HG02852 (cell line): ENCODE measurements at regions not wholly inside any gene's neighbourhood (a gene's known extent, or its start where the extent isn't known, plus 50 kb on each side); places are given as distances from the start of the nearest gene placed in this dataset.
"Not testable (repeated sequence)": the region's sequence is repeated elsewhere in the genome, so short reads cannot be mapped to it uniquely, and the experiment has no call there.

ENCODE experiments used
- ATAC-seq: cut with Tn5 transposase; IDR thresholded peaks from one replicate; pipeline ENCODE4 v1.9.1; 2021; ENCODE audit warnings: mild to moderate bottlenecking, moderate library complexity; ENCODE audit not compliant: unreplicated experiment

DNA sequence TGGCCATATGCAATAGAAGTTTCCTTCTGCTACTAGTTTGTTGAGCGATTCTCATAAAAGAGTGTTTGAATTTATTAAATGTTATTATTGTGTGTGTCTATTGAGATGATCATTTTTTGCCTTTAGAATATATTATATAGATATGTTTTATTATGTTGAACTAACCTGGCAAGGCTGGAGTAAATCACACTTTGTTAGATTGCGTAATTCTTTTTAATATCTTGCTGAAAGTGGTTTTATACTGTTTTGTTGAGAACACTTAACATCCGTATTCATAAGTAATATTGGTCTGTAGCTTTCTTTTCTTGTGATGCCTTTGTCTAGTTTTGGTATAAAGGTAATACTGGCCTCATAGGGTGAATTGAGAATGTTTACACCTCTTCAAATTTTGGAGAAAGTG is 574.3 kb upstream of the PCDH20 start:
- no peak for ATAC-seq

DNA sequence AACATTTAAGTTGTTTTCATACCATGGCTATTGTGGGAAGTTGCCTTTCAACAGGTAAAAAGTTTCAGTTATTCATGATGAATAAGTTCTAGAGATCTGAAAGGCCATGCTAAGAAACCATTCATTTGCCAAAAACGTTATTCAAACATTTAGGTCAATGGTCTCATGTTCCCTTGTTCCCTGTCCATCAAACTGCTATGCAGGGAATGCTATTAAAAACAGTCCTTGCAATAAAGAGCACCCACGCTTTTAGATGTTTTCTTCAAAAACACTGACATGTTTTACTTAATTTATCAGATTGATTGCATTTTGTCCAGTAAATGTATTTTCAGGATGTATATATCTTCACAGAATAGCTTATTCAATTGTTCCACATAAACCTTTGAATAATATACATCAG is 573.2 kb upstream of the PCDH20 start:
- ATAC-seq, result no peak

DNA sequence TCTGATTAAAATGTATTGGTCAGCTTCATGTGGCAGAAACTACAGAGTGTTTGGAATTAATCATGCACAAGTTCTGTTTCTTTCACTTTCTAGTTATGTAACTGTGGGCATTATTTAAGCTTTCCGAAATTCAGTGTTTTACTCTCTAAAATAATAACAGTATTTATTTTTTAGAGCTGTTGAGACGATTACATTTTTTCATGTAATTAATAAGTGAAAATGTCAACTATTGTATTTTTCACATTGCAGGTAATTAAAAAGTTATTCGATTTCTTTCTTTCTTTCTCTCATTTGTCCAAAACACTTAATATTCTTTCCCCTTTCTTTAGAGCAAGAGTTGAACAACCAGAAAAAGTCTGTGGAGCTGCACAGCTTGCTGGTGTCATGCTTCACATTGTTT is 559.4 kb upstream of the PCDH20 start:
- no peak for ATAC-seq

DNA sequence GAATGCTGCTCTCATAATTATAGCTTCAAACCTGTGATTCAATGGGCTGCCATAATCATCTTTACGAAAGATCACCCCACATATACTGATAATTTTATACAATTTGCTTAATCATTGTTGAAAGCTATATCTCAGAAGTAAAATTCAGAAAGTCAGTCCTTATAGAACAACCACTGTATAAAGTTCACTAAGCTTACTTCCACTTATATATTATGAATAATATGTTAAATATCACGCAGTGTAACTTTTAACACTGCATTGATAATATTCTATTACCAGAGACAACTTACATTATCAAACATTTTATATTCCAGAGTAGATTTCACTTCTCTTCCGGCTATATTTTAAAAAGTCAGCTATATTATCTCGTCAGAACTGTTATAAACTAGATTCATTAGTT is 550.1 kb upstream of the PCDH20 start:
- ATAC-seq, result no peak

DNA sequence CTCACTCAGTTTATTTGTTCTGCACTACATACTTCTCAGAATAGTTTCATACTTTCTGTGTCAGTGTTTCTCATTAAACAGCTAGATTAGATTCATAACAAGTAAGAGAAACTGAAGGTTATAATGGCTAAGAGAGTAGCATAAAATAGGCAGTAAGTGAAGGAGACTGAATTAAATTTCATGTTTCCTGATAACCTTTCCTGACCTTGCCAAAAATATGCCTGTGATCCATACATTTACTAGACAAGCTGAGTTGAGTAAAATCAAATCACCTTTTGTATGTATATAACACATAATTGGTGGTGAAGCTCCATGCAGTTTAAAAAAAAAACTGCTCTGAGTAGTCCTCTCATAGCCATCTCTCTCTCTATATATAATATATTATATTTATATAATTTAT is 545.3 kb upstream of the PCDH20 start:
- ATAC-seq, result no peak

DNA sequence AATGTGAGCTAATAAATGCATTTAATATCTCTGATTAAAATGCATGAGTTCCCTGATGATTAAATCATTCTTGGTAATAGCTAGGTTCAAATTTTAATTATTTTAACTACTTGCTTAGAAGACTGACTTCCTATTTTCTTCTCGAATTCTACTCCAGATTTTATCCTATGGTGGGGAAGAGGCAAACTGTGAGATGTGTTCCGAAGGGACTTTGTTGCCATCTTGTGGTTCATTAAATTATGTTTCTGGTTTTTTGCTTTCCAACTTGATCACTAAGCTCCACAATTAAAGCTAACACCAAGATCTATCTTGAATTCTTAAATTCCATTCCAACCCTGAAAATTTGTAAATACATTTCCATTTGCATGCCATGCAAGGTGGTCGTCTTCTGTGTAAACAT is 538.4 kb upstream of the PCDH20 start:
- no peak for ATAC-seq

DNA sequence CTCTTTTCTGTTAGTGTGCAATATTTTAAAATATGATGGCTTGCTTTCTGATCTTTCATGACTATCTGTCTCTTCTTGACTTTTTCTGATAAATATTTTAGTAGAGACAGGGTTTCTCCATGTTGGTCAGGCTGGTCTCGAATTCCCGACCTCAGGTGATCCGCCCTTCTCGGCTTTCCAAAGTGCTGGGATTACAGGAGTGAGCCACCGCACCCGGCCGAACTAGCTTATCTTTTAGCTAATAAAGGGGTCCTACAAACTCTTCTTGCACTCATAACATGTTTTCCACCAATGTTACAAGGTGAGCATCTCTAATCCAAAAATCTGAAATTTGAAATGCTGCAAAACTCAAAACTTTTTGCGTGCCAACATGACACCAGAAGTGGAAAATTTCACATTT is 535.2 kb upstream of the PCDH20 start:
- no peak for ATAC-seq

DNA sequence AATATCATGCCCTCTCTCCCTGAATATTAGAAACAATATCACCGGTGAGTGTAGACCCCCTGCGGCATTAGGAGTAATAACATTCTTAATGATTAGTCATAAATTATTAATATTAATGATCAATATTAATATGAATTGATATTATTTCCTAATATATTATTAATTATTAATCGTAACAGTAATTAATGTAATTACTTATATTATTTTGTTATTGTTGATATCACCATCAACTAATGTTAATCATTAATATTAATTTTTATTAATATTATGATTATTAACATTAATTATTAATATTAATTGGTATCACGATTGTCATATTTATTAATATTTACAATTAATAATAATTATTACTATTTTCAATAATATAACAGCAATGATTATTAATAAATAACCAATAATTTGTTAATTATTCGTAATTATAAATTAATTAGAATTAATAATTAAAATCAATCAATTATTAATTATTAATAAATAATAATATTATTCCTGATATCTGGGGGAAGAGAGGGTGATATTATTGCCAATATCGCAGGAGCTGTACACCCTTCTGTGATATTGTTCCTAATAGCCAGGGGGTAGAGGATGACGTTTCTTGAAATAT is 528.8 kb upstream of the PCDH20 start:
- ATAC-seq, result no peak

DNA sequence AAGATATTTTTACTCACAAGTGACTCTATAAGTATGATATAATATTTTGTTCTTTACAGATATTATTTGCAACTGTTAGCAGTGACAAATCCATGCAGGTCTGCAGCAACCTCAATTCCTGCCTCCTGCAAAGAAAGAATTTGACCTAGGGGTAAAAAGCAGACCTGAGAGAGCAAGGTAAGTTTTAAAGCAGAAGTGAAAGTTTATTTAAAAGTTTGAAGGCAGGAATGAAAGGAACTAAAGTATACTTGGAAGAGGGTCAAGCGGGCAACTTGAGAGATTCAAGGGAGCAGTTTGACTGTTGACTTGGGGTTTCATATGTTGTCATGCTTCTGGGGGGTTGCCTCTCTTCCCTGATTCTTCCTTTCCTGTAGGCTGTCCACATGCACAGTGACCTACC is 520.1 kb upstream of the PCDH20 start:
- no peak for ATAC-seq

DNA sequence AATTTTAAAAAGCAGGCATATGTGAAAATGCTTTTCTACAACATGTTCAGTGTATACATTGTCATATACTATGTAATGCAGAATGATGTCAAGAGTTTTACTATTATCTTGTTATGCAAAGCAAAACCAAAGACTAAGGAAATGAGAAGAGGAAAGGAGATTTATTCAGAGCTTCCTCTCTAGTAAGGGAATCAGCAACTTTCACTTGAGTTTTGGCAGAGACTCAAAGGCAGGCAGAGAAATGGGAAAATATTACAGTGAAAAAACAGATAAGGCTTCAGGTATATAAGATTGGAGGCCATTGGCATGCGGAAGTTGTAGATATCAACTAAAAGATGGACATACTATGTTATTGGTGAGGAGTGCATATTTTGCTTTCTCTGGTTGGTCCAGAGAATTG is 512.0 kb upstream of the PCDH20 start:
- ATAC-seq, result no peak

DNA sequence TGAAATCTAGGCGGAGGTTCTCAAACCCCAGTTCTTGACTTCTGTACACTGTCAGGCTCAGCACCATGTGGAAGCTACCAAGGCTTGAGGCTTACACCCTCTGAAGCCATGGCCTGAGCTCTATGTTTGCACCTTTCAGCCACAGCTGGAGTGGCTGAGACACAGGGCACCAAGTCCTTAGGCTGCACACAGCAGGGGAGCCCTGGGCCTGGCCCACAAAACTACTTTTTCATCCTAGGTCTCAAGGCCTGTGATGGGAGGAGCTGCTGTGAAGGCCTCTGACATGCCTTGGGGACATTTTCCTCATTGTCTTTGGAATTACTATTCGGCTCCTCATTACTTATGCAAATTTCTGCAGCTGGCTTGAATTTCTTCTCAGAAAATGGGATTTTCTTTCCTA is 503.2 kb upstream of the PCDH20 start:
- ATAC-seq, result no peak

DNA sequence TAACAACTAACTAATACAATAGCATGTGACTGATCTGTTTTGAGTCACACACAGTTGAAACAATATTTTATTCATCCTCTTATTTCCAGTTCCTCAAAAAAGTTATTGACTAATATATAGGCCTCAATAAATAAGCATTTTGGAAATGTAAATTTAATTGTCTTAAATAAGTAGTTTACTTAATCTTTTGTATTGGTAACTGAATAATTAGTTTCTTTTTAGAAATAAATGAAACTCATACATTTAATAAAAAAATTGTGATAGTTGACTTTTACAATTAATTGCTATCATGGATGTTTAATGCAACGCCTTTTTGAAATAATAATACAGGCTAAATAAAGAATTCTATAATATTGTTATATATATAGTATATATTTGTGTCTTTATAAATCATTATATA is 500.8 kb upstream of the PCDH20 start:
- ATAC-seq, result no peak

DNA sequence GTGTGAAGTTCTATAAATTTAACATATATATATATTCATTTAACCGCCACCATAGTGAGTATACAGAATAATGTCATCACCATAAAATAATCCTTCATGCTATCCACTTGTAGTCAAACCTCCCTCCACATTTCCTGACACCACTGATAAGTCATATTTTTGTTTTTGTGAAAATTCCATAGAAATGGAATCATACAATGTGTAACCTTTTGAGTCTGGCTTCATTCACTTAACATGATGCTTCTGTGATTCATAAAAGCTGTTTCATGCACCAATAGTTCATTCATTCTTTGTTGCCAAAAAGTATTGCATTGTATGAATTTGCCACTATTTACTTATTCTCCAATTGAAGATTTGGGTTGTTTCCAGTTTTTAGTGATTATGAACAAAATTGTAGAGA is 497.5 kb upstream of the PCDH20 start:
- no peak for ATAC-seq

DNA sequence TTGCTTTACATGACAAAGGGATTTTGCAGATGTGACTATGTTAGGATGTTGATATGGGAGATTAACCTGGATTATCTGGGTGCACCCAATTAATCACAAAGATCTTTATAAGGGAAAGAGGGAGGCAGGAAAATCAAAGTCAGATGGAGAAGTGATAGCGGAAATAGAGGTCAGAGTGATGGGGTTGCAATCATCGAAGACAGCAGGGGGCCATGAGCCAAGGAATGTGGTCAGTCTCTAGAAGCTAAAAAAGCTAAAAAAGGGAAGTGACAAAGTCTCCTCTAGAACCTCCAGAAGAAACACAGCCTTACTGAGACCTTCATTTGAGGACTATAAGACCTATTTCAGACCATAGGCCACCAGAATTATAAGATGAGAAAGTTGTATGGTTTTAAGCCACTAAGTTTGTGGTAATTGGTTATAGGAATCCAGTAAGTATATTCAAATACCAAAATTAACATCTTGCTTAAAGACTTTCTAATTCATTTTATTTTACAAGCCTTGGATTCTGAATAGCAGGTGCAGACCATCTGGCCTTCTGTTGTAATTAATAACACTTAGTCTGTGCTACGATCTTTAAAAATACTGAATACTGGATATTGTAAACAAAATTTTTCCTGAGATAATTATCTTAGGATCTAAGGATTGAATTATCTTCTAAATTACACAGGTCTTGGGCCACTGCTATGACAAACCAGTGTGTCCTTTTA is 493.4 kb upstream of the PCDH20 start:
- no peak for ATAC-seq

DNA sequence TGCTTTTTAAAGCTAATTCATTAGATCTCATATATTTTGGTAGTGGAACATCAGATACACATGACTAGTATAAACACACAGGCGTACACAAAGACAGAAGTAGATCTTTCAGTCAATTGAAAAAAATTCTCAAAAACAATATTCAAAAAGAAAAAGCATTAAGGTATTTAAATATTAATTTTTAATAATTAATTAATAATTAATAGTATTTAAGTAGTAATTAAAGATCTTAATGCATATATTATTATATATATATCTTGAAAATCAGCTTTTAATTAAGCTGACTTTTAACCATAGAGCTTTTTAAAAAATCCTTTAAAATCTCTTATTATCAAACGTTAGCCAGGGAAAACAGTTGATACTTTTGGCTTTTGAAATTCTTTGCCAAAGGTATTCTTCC is 489.4 kb upstream of the PCDH20 start:
- ATAC-seq, result no peak

DNA sequence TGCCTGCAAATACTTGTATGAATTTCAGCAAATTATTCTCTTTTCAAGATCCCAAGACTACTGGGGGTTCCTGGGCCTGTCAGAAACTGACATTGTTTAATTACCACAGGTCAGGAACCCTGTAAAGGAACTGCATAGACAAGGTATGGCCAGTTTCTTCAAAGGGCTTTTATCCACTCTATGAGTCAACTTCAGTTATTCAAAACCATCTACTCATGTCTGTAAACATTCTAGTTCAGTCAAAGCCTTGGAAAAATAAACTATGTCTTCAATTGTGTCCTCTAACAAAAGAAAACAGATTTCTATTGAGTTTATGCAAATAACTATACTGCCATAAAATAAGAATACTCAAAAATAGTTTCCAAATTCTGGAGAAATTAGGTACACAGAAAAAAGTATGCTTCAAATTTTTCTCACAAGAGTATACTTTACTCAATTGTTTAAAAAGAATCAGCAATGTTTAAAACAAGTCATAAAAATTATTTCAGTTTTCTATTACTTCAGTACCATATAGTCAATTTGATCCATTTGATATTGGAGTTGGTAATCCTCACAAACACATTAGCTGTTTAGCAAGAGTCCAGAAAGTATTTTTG is 486.4 kb upstream of the PCDH20 start:
- no peak for ATAC-seq

DNA sequence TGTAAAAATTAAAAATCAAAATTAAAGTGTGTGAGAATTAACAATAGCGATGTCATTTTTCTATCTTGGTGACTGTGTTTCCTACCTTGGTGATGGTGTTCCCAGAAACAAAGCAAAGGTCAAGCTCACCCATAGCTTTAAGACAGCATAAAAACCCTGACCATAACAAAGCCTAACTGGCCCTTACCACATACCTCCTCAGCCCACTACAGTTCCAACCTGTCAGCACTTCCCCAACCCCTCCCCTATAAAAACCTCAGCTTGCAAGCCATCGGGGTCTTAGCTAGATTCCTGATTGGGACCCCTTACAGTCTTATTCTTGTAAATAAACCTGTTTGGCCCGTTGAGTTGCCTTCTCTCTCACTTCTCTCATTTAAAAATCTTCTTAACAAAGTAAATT is 484.4 kb upstream of the PCDH20 start:
- no peak for ATAC-seq

DNA sequence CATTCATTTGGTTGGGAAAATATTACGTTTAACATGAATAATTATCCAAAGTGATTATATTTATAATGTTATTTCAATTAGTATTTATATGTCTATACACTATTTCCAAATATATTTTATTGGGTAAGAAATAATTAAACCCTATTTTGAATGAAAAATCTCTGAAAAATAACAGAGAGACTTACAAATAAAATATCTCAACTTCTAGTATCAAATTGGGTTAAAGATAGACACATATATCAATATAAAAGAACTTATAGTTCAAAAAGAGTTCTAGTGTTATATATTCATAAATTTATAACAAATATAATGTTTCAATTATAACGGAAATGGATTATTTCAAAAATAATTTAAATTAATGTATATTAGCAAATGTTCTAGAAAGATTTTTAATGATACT is 482.6 kb upstream of the PCDH20 start:
- ATAC-seq, result no peak

DNA sequence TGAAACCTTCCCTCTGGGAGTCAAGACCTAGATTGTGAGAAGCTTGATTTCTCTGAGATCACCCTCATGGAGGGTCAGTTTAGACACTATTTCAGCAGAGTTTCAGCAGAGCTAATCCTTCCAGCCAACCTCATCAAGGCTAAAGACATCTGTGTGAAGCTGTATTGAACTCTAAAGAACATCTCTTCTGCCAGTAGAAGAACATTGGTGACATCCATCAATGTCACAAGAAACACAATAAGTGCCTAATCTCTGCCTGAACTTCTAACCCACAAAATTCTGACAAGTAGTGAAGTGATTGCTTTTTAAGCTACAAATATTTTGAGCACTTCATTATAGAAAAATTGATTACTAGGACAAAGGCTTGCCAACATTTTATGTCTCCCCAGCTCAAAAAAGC is 475.8 kb upstream of the PCDH20 start:
- no peak for ATAC-seq

DNA sequence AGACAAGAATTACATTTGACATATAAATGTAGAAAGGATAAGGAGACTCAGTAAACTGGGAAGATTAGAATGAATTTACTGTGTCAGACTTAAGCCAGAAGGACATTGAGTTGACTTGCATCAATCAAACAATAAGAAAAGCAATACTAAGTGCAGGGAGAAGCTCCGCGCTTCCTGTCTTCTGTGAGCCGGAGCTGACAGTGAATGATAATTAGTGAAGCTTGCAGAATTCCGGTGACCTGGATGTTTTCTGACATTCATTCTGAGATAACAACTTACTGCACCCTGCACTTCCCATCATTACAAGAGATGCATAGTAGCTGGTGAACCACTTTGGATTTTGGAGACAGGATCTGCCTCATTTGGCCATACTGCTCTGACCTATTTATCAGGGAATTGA is 469.2 kb upstream of the PCDH20 start:
- ATAC-seq, result no peak

DNA sequence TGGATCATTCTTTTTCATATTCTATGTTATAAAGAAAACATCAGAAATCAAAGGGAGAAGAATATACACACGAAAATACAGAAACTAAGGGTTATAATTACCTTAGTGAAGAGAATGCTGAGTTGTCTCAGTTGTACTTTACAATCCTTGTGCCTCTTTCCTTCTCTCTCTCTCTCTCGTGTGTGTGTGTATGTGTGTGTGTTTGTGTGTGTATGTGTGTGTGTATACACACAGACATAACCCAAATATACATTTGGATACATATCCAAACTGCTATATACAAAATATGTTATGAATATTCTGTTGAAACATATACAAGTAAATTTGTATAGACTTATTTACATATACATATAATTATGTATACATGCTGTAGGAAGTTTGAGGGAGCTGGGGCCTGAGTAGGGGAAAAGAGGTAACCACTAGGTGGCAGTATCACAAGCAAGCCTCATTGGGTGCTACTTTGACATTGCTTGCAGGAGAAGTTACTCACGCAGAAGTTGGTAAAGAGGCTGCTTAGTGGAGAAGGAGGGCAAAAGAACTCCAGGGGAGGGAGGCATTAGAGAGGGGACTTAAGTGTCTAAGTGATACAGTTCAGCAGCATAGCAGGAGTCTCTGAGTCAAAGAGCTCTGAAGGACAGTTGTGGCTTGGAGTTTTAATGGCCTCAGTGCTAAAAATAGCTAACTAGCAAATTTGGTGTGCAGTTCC is 465.1 kb upstream of the PCDH20 start:
- peak; percentile 90 for ATAC-seq

DNA sequence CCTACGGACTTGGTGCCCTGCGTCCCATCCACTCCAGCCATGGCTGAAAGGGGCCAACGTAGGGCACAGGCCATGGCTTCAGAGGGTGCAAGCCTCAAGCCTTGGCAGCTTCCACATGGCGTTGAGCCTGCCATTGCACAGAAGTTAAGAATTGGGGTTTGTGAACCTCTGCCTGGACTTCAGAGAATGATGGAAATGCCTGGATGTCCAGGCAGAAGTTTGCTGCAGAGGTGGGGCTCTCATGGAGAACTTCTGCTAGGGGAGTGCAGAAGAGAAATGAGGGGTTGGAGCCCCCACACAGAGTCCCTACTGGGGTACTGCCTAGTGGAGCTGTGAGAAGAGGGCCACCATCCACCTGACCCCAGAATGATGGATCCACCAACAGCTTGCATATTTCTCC is 462.9 kb upstream of the PCDH20 start:
- not testable (repeated sequence) for ATAC-seq
